ENCODE measurements at regions not wholly inside any gene's neighbourhood (a gene's known extent, or its start where the extent isn't known, plus 50 kb on each side); places are given as distances from the start of the nearest gene placed in this dataset.
"Not testable (repeated sequence)": the region's sequence is repeated elsewhere in the genome, so short reads cannot be mapped to it uniquely, and the experiment has no call there.

DNA sequence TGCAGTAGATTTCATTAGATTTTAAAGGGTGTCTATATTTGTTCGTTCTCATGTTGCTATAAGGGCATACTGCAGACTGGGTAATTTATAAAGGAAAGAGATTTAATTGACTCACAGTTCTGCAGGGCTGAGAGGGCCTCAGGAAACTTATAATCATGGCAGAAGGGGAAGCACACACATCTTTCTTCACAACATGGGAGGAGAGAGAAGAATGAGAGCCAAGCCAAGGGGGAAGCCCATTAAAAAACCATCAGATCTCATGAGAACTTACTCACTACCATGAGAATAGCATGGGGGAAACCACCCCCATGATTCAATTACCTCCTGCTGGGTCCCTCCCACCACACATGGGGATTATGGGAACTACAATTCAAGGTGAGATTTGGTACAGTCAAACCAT, 99.5 kb upstream of the TCF21 start:
- TF ChIP-seq, protein P1, sequence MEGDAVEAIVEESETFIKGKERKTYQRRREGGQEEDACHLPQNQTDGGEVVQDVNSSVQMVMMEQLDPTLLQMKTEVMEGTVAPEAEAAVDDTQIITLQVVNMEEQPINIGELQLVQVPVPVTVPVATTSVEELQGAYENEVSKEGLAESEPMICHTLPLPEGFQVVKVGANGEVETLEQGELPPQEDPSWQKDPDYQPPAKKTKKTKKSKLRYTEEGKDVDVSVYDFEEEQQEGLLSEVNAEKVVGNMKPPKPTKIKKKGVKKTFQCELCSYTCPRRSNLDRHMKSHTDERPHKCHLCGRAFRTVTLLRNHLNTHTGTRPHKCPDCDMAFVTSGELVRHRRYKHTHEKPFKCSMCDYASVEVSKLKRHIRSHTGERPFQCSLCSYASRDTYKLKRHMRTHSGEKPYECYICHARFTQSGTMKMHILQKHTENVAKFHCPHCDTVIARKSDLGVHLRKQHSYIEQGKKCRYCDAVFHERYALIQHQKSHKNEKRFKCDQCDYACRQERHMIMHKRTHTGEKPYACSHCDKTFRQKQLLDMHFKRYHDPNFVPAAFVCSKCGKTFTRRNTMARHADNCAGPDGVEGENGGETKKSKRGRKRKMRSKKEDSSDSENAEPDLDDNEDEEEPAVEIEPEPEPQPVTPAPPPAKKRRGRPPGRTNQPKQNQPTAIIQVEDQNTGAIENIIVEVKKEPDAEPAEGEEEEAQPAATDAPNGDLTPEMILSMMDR (IDR thresholded peaks at IDR 0.05; ENCODE audit: low read depth, low read length, poor library complexity, severe bottlenecking), result not testable (repeated sequence)
- TF ChIP-seq EZH2phosphoT487 (IDR thresholded peaks at IDR 0.05; ENCODE audit: borderline replicate concordance, low read length), result not testable (repeated sequence)
